K562 (cell line): ENCODE measurements at regions not wholly inside any gene's neighbourhood (a gene's known extent, or its start where the extent isn't known, plus 50 kb on each side); places are given as distances from the start of the nearest gene placed in this dataset.
A peak's percentile ranks its signal among the peaks of the same experiment; 100 is the strongest.

Experiments used
- ARID2 ChIP-seq: fragments of 450-650 bp; IDR thresholded peaks from 2 replicates; pipeline ENCODE4 v1.6.1; 2017; ENCODE audit warnings: antibody characterized with exemption, mild to moderate bottlenecking
- E2F4 ChIP-seq: sonication (generic); formaldehyde crosslinking; IDR thresholded peaks from 2 replicates; pipeline ENCODE4 v1.8.0; 2022; ENCODE audit warnings: mild to moderate bottlenecking, low read depth, missing genetic modification reagents
- FOSL1 ChIP-seq: fragments of 200-800 bp; sonication (Bioruptor generic); conservative IDR thresholded peaks from 2 replicates; pipeline ENCODE4 v1.6.1; 2016; ENCODE audit warnings: missing genetic modification characterization, missing compliant biosample characterization
- GABPA ChIP-seq: fragments of 200-800 bp; sonication (Bioruptor generic); conservative IDR thresholded peaks from 2 replicates; pipeline ENCODE4 v1.6.1; 2016; ENCODE audit warnings: low read depth, missing genetic modification characterization, missing compliant biosample characterization
- GTF2F1 ChIP-seq: IDR thresholded peaks from 2 replicates; pipeline ENCODE4 v1.6.1; 2011; ENCODE audit warnings: low read depth, low read length, improper control_type of control experiment
- HIVEP1 ChIP-seq: fragments of 250-450 bp; sonication (Bioruptor Pico); IDR thresholded peaks from 2 replicates; pipeline ENCODE4 v1.4.0; 2020; ENCODE audit warnings: mild to moderate bottlenecking
- HSF4 ChIP-seq: fragments of 250-450 bp; sonication (Bioruptor Pico); IDR thresholded peaks from 2 replicates; pipeline ENCODE4 v2.1.2; 2022; ENCODE audit warnings: mild to moderate bottlenecking, moderate library complexity, borderline replicate concordance
- NRF1 ChIP-seq, 2 experiments: fragments of 450-650 bp; IDR thresholded peaks in 1 of 2; conservative IDR thresholded peaks in 1 of 2; 2 replicates each; pipeline ENCODE4 v1.6.1; 2014; ENCODE audit warnings: mild to moderate bottlenecking in 2 of 2
- PRPF4 ChIP-seq: fragments of 200-400 bp; formaldehyde crosslinking; IDR thresholded peaks from one replicate; pipeline ENCODE4 v1.6.1; 2017; ENCODE audit warnings: low read length, low read depth, mild to moderate bottlenecking; ENCODE audit not compliant: insufficient read depth, poor library complexity, severe bottlenecking
- RNF2 ChIP-seq: sonication (generic); IDR thresholded peaks from 2 replicates; pipeline ENCODE4 v1.6.1; 2016
- ZNF274 ChIP-seq: IDR thresholded peaks from 2 replicates; pipeline ENCODE4 v1.6.1; 2011; ENCODE audit warnings: low read depth, mild to moderate bottlenecking, low read length, moderate library complexity, borderline replicate concordance

- TF ChIP-seq E2F4 (CRISPR knock-in tag) (no peak), PRPF4 (no peak), FOSL1 (tag) (0 out of 2 replicates have a peak, but pooled peaks have one; percentile 30), HIVEP1 (no peak), RNF2 (no peak), ZNF274 (no peak), HSF4 (CRISPR knock-in tag) (no peak), ARID2 (no peak), GABPA (tag) (no peak), NRF1 (conservative IDR thresholded peaks at IDR 0.05 in 1 of 2, IDR thresholded peaks at IDR 0.05 in 1 of 2) (no peak), GTF2F1 (no peak)
Measured at GRCh38 chr2:45210462-45211195, 201.4 kb upstream of the SIX2 start.
